ENCODE measurements at regions not wholly inside any gene's neighbourhood (a gene's known extent, or its start where the extent isn't known, plus 50 kb on each side); places are given as distances from the start of the nearest gene placed in this dataset.
A peak's percentile ranks its signal among the peaks of the same experiment; 100 is the strongest.

DNA sequence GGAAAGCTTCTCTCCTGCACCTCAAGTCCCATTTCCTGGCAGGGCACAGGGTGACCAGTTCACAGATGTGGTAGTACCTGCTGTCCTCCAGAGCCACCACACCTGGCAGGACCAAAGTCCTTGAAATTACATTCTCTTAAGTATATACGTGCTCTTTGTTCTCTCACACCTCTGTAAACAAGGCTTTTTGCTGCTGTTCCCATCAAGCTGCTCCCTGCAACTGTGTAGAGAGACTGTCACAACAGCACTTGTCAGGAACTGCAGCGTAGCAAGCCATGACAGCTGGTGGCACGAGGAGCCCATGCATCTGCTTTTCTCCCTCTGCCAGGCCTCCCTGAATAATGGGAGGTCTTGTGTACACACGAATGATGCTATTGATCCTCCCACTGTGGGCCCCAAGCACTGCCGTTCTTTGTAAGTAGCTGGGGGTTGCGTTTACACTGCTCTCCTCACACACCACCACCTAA is 431.8 kb downstream of the CD83 start:
- Mint-ChIP-seq H3K36me3 (ENCODE audit: low read depth) (no peaks in the 10 kb centered on the region), H3K4me3 (no peak overlapping the region), H3K4me1 (peaks cover 19% of the 10 kb centered on the region), H3K27ac (no peak overlapping the region), H3K27me3 (ENCODE audit: insufficient read depth, low read depth, poor library complexity) (peaks cover 6% of the 10 kb centered on the region), H3K9me3 (no peaks in the 10 kb centered on the region; the same call in 2 of the 3 replicates)
- Histone ChIP-seq H3K79me2 (replicated peaks; ENCODE audit: insufficient read depth) (no peaks in the 10 kb centered on the region), H4K20me1 (replicated peaks; ENCODE audit: insufficient read depth) (no peaks in the 10 kb centered on the region), H3K27me3 (ENCODE audit: insufficient read depth) (no peaks in the 10 kb centered on the region), H3K36me3 (ENCODE audit: insufficient read depth) (no peaks in the 10 kb centered on the region), H3K27ac (ENCODE audit: low read depth) (no peak overlapping the region), H3K4me1 (ENCODE audit: insufficient read depth) (0 out of 2 replicates have a peak, but pooled peaks cover 6% of the 10 kb centered on the region), H3K4me3 (no peak overlapping the region), H2AFZ (no peak overlapping the region), H3K9me2 (ENCODE audit: insufficient read depth) (no peaks in the 10 kb centered on the region; the same call in none of the 2 replicates), H3K4me2 (no peak overlapping the region), H3F3A (replicated peaks; ENCODE audit: low read depth) (no peaks in the 10 kb centered on the region)
- ATAC-seq = peak; percentile 51
- TF ChIP-seq JUNB (IDR thresholded peaks at IDR 0.05; ENCODE audit: unreplicated experiment) = no peak
- peak; percentile 10 for DNase-seq (ENCODE audit: low spot score)

DNA sequence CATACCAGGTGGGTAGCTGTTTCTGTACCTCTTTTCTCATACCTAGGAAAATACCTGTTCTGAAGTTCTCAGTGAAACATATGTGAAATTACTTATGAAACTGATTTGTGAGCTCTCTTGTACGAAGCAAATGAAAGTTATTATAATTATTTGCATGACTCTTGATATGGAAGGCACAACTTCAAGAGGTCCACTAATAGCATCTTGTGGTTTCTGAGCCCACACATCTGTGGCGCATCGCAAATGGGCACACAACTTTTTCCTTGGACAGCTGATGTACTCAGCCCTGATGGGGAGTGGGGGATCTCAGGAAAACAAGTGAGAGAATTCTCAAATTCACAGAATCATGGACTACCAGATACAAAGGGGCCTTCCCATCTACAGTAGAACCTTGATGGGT is 432.3 kb downstream of the CD83 start:
- H3K4me1 Mint-ChIP-seq = peaks cover 15% of the 10 kb centered on the region
- no peaks in the 10 kb centered on the region; the same call in none of the 2 replicates for H3K9me2 ChIP-seq (ENCODE audit: insufficient read depth)
- no peaks in the 10 kb centered on the region; the same call in 2 of the 3 replicates for H3K9me3 Mint-ChIP-seq
- 0 out of 2 replicates have a peak, but pooled peaks cover 6% of the 10 kb centered on the region for H3K4me1 ChIP-seq (ENCODE audit: insufficient read depth)
- H3K4me3 ChIP-seq = no peak overlapping the region
- no peaks in the 10 kb centered on the region for H3K36me3 ChIP-seq (ENCODE audit: insufficient read depth)
- no peaks in the 10 kb centered on the region for H3K27me3 ChIP-seq (ENCODE audit: insufficient read depth)
- no peaks in the 10 kb centered on the region for H3F3A ChIP-seq (replicated peaks; ENCODE audit: low read depth)
- no peak overlapping the region for H3K27ac ChIP-seq (ENCODE audit: low read depth)
- no peak overlapping the region for H2AFZ ChIP-seq
- no peak for DNase-seq (ENCODE audit: low spot score)
- no peaks in the 10 kb centered on the region for H3K36me3 Mint-ChIP-seq (ENCODE audit: low read depth)
- ATAC-seq = no peak
- no peaks in the 10 kb centered on the region for H4K20me1 ChIP-seq (replicated peaks; ENCODE audit: insufficient read depth)
- peaks cover 6% of the 10 kb centered on the region for H3K27me3 Mint-ChIP-seq (ENCODE audit: insufficient read depth, low read depth, poor library complexity)
- H3K4me3 Mint-ChIP-seq = no peak overlapping the region
- no peaks in the 10 kb centered on the region for H3K79me2 ChIP-seq (replicated peaks; ENCODE audit: insufficient read depth)
- TF ChIP-seq, protein P1, sequence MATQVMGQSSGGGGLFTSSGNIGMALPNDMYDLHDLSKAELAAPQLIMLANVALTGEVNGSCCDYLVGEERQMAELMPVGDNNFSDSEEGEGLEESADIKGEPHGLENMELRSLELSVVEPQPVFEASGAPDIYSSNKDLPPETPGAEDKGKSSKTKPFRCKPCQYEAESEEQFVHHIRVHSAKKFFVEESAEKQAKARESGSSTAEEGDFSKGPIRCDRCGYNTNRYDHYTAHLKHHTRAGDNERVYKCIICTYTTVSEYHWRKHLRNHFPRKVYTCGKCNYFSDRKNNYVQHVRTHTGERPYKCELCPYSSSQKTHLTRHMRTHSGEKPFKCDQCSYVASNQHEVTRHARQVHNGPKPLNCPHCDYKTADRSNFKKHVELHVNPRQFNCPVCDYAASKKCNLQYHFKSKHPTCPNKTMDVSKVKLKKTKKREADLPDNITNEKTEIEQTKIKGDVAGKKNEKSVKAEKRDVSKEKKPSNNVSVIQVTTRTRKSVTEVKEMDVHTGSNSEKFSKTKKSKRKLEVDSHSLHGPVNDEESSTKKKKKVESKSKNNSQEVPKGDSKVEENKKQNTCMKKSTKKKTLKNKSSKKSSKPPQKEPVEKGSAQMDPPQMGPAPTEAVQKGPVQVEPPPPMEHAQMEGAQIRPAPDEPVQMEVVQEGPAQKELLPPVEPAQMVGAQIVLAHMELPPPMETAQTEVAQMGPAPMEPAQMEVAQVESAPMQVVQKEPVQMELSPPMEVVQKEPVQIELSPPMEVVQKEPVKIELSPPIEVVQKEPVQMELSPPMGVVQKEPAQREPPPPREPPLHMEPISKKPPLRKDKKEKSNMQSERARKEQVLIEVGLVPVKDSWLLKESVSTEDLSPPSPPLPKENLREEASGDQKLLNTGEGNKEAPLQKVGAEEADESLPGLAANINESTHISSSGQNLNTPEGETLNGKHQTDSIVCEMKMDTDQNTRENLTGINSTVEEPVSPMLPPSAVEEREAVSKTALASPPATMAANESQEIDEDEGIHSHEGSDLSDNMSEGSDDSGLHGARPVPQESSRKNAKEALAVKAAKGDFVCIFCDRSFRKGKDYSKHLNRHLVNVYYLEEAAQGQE (IDR thresholded peaks at IDR 0.05; ENCODE audit: unreplicated experiment) = no peak
- TF ChIP-seq, protein P2, sequence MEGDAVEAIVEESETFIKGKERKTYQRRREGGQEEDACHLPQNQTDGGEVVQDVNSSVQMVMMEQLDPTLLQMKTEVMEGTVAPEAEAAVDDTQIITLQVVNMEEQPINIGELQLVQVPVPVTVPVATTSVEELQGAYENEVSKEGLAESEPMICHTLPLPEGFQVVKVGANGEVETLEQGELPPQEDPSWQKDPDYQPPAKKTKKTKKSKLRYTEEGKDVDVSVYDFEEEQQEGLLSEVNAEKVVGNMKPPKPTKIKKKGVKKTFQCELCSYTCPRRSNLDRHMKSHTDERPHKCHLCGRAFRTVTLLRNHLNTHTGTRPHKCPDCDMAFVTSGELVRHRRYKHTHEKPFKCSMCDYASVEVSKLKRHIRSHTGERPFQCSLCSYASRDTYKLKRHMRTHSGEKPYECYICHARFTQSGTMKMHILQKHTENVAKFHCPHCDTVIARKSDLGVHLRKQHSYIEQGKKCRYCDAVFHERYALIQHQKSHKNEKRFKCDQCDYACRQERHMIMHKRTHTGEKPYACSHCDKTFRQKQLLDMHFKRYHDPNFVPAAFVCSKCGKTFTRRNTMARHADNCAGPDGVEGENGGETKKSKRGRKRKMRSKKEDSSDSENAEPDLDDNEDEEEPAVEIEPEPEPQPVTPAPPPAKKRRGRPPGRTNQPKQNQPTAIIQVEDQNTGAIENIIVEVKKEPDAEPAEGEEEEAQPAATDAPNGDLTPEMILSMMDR (conservative IDR thresholded peaks at IDR 0.05; ENCODE audit: low read depth in 2 of 2) = no peak
- TF ChIP-seq, protein P3, sequence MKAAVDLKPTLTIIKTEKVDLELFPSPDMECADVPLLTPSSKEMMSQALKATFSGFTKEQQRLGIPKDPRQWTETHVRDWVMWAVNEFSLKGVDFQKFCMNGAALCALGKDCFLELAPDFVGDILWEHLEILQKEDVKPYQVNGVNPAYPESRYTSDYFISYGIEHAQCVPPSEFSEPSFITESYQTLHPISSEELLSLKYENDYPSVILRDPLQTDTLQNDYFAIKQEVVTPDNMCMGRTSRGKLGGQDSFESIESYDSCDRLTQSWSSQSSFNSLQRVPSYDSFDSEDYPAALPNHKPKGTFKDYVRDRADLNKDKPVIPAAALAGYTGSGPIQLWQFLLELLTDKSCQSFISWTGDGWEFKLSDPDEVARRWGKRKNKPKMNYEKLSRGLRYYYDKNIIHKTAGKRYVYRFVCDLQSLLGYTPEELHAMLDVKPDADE (IDR thresholded peaks at IDR 0.05) = no peak
- no peak for TF ChIP-seq EZH2phosphoT487 (IDR thresholded peaks at IDR 0.05; ENCODE audit: unreplicated experiment)
- no peak for TF ChIP-seq NANOG (IDR thresholded peaks at IDR 0.05; ENCODE audit: borderline replicate concordance)
- H3K27ac Mint-ChIP-seq = no peak overlapping the region
- H3K4me2 ChIP-seq = no peak overlapping the region
